ENCODE measurements at regions not wholly inside any gene's neighbourhood (a gene's known extent, or its start where the extent isn't known, plus 50 kb on each side); places are given as distances from the start of the nearest gene placed in this dataset.
"Not testable (repeated sequence)": the region's sequence is repeated elsewhere in the genome, so short reads cannot be mapped to it uniquely, and the experiment has no call there.

GRCh38 chr3:23710555-23710954 is 95.2 kb upstream of the UBE2E1 start:
- no peak for DNase-seq

GRCh38 chr3:23711916-23712494 is 93.8 kb upstream of the UBE2E1 start:
- no peak for DNase-seq

- DNase-seq: no peak
Observed at GRCh38 chr3:23712656-23713559, 92.8 kb upstream of the UBE2E1 start.

- DNase-seq: no peak
Observed at GRCh38 chr3:23713641-23714040, 92.1 kb upstream of the UBE2E1 start.

- no peak for DNase-seq
Observed at GRCh38 chr3:23720059-23720458, 85.7 kb upstream of the UBE2E1 start.

GRCh38 chr3:23720885-23721284 is 84.9 kb upstream of the UBE2E1 start:
- no peak for DNase-seq

GRCh38 chr3:23723141-23723540 is 82.6 kb upstream of the UBE2E1 start:
- DNase-seq: no peak

- DNase-seq: no peak
Observed at GRCh38 chr3:23723930-23724329, 81.8 kb upstream of the UBE2E1 start.

- no peak for DNase-seq
Observed at GRCh38 chr3:23726811-23727548, 78.8 kb upstream of the UBE2E1 start.

GRCh38 chr3:23728601-23729117 is 77.1 kb upstream of the UBE2E1 start:
- DNase-seq: no peak

GRCh38 chr3:23729362-23729761 is 76.4 kb upstream of the UBE2E1 start:
- DNase-seq: not testable (repeated sequence)

GRCh38 chr3:23734481-23734880 is 71.3 kb upstream of the UBE2E1 start:
- no peak for DNase-seq

- no peak for DNase-seq
Observed at GRCh38 chr3:23735062-23735461, 70.7 kb upstream of the UBE2E1 start.

- DNase-seq: no peak
Observed at GRCh38 chr3:23735535-23736326, 70.0 kb upstream of the UBE2E1 start.

- no peak for DNase-seq
Observed at GRCh38 chr3:23738944-23739343, 66.8 kb upstream of the UBE2E1 start.

- DNase-seq: no peak
Observed at GRCh38 chr3:23739536-23739935, 66.2 kb upstream of the UBE2E1 start.

- no peak for DNase-seq
Observed at GRCh38 chr3:23740517-23740965, 65.2 kb upstream of the UBE2E1 start.

GRCh38 chr3:23741036-23741706 is 64.6 kb upstream of the UBE2E1 start:
- no peak for DNase-seq

GRCh38 chr3:23743141-23743784 is 62.5 kb upstream of the UBE2E1 start:
- DNase-seq: no peak

- DNase-seq: no peak
Observed at GRCh38 chr3:23746441-23746840, 59.3 kb upstream of the UBE2E1 start.

GRCh38 chr3:23747841-23748240 is 57.9 kb upstream of the UBE2E1 start:
- no peak for DNase-seq
